ENCODE measurements at regions not wholly inside any gene's neighbourhood (a gene's known extent, or its start where the extent isn't known, plus 50 kb on each side); places are given as distances from the start of the nearest gene placed in this dataset.

DNA sequence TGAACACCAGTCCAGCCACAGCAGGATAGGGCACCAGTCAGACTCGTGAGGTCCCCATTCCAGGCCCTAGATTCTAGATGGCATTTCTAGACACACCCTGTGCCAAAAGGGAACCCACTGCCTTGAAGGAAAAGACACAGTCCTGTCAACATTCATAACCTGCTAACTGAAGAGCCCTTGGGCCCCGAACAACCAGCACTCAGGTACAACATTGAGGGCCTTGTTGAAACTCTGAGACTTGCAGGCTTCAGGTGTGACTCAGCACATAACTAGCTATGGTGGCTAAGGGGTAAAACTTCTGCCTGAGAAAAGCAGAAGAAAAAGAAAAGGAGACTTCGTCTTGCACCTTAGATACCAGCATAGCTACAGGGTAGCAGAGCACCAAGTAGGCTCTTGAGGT is 252.9 kb upstream of the GRID2 start:
- no peaks in the 10 kb centered on the region for H3K4me1 Mint-ChIP-seq
- Histone ChIP-seq H2AFZ (ENCODE audit: insufficient read depth, low read depth, low read length, poor library complexity, severe bottlenecking) (no peak overlapping the region), H3K79me2 (ENCODE audit: insufficient read depth, low read length) (no peaks in the 10 kb centered on the region), H4K20me1 (ENCODE audit: insufficient read depth, low read length) (no peaks in the 10 kb centered on the region), H3K4me3 (replicated peaks in 1 of 3; ENCODE audit: low read depth in 2 of 3, low read length in 3 of 3) (no peak overlapping the region), H3K4me2 (replicated peaks; ENCODE audit: extremely low read depth, low read length, poor library complexity, severe bottlenecking) (no peak overlapping the region), H3K4me1 (ENCODE audit: control insufficient read depth in 1 of 2, insufficient read depth in 2 of 2, low read length in 2 of 2) (no peaks in the 10 kb centered on the region), H3K9me3 (replicated peaks in 1 of 2; ENCODE audit: control insufficient read depth in 1 of 2, insufficient read depth in 1 of 2, low read length in 2 of 2) (peaks cover 19 to 23% of the 10 kb centered on the region in 2 donors), H3K9ac (ENCODE audit: insufficient read depth, low read length, poor library complexity, severe bottlenecking) (no peak overlapping the region), H3K27me3 (ENCODE audit: control insufficient read depth in 2 of 2, insufficient read depth in 2 of 2, low read length in 2 of 2) (no peaks in the 10 kb centered on the region), H3K27ac (ENCODE audit: low read depth in 1 of 2, low read length in 2 of 2) (no peak overlapping the region), H3K36me3 (replicated peaks in 1 of 2; ENCODE audit: control insufficient read depth in 1 of 2, insufficient read depth in 2 of 2, low read length in 2 of 2) (no peaks in the 10 kb centered on the region)
- H3K9me3 Mint-ChIP-seq, result peaks cover 4 to 30% (median 9%) of the 10 kb centered on the region in 7 donors
- no peak overlapping the region for H3K4me3 Mint-ChIP-seq
- no peak for DNase-seq
- no peaks in the 10 kb centered on the region for H3K27me3 Mint-ChIP-seq (ENCODE audit: low read depth in 3 of 3)
- H3K36me3 Mint-ChIP-seq, result no peaks in the 10 kb centered on the region
- 70% methylated on average over 3 of the region's 3 CpGs for WGBS (ENCODE audit: insufficient coverage)
- intact Hi-C loops (cut with micrococcal nuclease), result no loop called here
- TF ChIP-seq, protein P1, sequence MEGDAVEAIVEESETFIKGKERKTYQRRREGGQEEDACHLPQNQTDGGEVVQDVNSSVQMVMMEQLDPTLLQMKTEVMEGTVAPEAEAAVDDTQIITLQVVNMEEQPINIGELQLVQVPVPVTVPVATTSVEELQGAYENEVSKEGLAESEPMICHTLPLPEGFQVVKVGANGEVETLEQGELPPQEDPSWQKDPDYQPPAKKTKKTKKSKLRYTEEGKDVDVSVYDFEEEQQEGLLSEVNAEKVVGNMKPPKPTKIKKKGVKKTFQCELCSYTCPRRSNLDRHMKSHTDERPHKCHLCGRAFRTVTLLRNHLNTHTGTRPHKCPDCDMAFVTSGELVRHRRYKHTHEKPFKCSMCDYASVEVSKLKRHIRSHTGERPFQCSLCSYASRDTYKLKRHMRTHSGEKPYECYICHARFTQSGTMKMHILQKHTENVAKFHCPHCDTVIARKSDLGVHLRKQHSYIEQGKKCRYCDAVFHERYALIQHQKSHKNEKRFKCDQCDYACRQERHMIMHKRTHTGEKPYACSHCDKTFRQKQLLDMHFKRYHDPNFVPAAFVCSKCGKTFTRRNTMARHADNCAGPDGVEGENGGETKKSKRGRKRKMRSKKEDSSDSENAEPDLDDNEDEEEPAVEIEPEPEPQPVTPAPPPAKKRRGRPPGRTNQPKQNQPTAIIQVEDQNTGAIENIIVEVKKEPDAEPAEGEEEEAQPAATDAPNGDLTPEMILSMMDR (IDR thresholded peaks at IDR 0.05), result no peak
- H3K27ac Mint-ChIP-seq, result no peak overlapping the region

DNA sequence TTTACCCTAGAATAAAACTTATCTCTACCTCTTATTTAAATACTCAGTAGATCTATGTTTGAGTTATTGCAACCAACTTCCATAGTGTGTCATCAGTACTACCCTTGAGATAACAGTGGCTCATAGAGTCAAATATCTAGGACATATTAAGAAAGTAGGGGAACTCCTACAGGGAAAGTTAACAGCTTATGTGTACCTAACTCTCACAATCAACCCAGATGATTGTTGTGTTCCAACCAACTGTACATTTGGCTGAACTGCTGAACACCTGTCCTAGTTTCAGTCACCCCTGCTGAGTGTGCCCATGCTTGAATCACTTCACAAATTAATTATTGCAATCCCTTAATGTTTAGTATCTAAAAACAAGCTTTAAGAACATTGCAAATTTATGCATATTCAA is 244.2 kb upstream of the GRID2 start:
- Mint-ChIP-seq H3K9me3 (peaks cover 0 to 4% (median 3%) of the 10 kb centered on the region in 7 donors), H3K27ac (no peak overlapping the region), H3K27me3 (ENCODE audit: low read depth in 3 of 3) (peaks cover 0 to 1% (median 0%) of the 10 kb centered on the region in 3 donors), H3K36me3 (no peaks in the 10 kb centered on the region), H3K4me3 (no peak overlapping the region), H3K4me1 (no peaks in the 10 kb centered on the region)
- no peak for DNase-seq
- Histone ChIP-seq H3K4me3 (replicated peaks in 1 of 3; ENCODE audit: low read depth in 2 of 3, low read length in 3 of 3) (no peak overlapping the region), H3K4me1 (ENCODE audit: control insufficient read depth in 1 of 2, insufficient read depth in 2 of 2, low read length in 2 of 2) (no peaks in the 10 kb centered on the region), H3K4me2 (replicated peaks; ENCODE audit: extremely low read depth, low read length, poor library complexity, severe bottlenecking) (no peak overlapping the region), H3K27ac (ENCODE audit: low read depth in 1 of 2, low read length in 2 of 2) (no peak overlapping the region), H2AFZ (ENCODE audit: insufficient read depth, low read depth, low read length, poor library complexity, severe bottlenecking) (no peak overlapping the region), H3K9me3 (replicated peaks in 1 of 2; ENCODE audit: control insufficient read depth in 1 of 2, insufficient read depth in 1 of 2, low read length in 2 of 2) (peaks cover 4 to 10% of the 10 kb centered on the region in 2 donors), H3K79me2 (ENCODE audit: insufficient read depth, low read length) (no peaks in the 10 kb centered on the region), H3K36me3 (replicated peaks in 1 of 2; ENCODE audit: control insufficient read depth in 1 of 2, insufficient read depth in 2 of 2, low read length in 2 of 2) (no peaks in the 10 kb centered on the region), H3K9ac (ENCODE audit: insufficient read depth, low read length, poor library complexity, severe bottlenecking) (no peak overlapping the region), H3K27me3 (ENCODE audit: control insufficient read depth in 2 of 2, insufficient read depth in 2 of 2, low read length in 2 of 2) (no peaks in the 10 kb centered on the region), H4K20me1 (ENCODE audit: insufficient read depth, low read length) (no peaks in the 10 kb centered on the region)
- intact Hi-C loops (cut with micrococcal nuclease), result no loop called here
- TF ChIP-seq, protein P1 (IDR thresholded peaks at IDR 0.05), result no peak
